ENCODE measurements at regions not wholly inside any gene's neighbourhood (a gene's known extent, or its start where the extent isn't known, plus 50 kb on each side); places are given as distances from the start of the nearest gene placed in this dataset.

DNA sequence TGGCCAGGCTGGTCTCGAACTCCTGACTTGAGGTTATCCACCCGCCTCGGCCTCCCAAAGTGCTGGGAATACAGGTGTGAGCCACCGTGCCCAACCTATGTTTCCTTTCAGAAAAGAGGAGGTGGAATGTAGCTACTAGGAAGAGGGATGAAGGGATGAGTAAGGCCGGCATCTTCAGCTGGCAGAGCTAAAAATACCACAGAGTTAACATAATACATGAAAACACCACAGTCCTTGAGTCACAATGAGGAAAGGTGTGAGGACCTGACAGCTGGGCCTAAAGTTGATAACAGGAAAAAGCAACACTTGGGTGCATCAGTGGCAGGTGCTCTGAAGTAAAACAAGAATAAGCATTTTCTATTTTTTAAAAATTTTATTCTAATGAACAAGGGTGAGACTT lies 392.2 kb downstream of the DIPK2A start (continued):
- no peak for TF ChIP-seq SP1 (IDR thresholded peaks at IDR 0.05)
- TF ChIP-seq, protein P1, sequence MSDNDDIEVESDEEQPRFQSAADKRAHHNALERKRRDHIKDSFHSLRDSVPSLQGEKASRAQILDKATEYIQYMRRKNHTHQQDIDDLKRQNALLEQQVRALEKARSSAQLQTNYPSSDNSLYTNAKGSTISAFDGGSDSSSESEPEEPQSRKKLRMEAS (IDR thresholded peaks at IDR 0.05) = no peak

GRCh38 chr3:144364737-144365136 lies 393.1 kb downstream of the DIPK2A start:
- Histone ChIP-seq H3K27ac (ENCODE audit: low read depth in 1 of 2, low read length in 2 of 2) (no peak overlapping the region), H3K9ac (ENCODE audit: low read depth in 1 of 2, low read length in 2 of 2) (no peak overlapping the region), H3K36me3 (ENCODE audit: control insufficient read depth in 4 of 4, insufficient read depth in 3 of 4, low read depth in 1 of 4, low read length in 3 of 4) (no peaks in the 10 kb centered on the region), H3K9me3 (ENCODE audit: control insufficient read depth in 4 of 4, low read length in 3 of 4) (no peaks in the 10 kb centered on the region), H3K4me3 (ENCODE audit: low read depth in 1 of 3, low read length in 3 of 3) (no peak overlapping the region), H3K27me3 (ENCODE audit: control insufficient read depth in 4 of 4, insufficient read depth in 4 of 4, low read length in 3 of 4) (no peaks in the 10 kb centered on the region), H3K4me1 (ENCODE audit: control insufficient read depth in 4 of 4, insufficient read depth in 4 of 4, low read length in 3 of 4) (no peaks in the 10 kb centered on the region)
- 89% methylated on average over 2 of the region's 2 CpGs for WGBS
- TF ChIP-seq YY1 (IDR thresholded peaks at IDR 0.05) = no peak
- TF ChIP-seq ATF3 (IDR thresholded peaks at IDR 0.05) = no peak
- no peak for TF ChIP-seq RXRA (IDR thresholded peaks at IDR 0.05)
- TF ChIP-seq RAD21 (IDR thresholded peaks at IDR 0.05) = no peak
- TF ChIP-seq, protein P2, sequence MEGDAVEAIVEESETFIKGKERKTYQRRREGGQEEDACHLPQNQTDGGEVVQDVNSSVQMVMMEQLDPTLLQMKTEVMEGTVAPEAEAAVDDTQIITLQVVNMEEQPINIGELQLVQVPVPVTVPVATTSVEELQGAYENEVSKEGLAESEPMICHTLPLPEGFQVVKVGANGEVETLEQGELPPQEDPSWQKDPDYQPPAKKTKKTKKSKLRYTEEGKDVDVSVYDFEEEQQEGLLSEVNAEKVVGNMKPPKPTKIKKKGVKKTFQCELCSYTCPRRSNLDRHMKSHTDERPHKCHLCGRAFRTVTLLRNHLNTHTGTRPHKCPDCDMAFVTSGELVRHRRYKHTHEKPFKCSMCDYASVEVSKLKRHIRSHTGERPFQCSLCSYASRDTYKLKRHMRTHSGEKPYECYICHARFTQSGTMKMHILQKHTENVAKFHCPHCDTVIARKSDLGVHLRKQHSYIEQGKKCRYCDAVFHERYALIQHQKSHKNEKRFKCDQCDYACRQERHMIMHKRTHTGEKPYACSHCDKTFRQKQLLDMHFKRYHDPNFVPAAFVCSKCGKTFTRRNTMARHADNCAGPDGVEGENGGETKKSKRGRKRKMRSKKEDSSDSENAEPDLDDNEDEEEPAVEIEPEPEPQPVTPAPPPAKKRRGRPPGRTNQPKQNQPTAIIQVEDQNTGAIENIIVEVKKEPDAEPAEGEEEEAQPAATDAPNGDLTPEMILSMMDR (IDR thresholded peaks at IDR 0.05; ENCODE audit: low read depth, low read length, missing input control) = no peak
- no peak for TF ChIP-seq HNF4G (IDR thresholded peaks at IDR 0.05)
- no peak for TF ChIP-seq SP1 (IDR thresholded peaks at IDR 0.05)
- TF ChIP-seq EGR1 (IDR thresholded peaks at IDR 0.05; ENCODE audit: low read depth in 2 of 2) = no peak
- TF ChIP-seq, protein P1 (IDR thresholded peaks at IDR 0.05) = no peak
- no peak for TF ChIP-seq HNF4A (conservative IDR thresholded peaks at IDR 0.05)
- no peak for TF ChIP-seq FOXA2 (IDR thresholded peaks at IDR 0.05)
- DNase-seq (ENCODE audit: low spot score) = no peak

DNA sequence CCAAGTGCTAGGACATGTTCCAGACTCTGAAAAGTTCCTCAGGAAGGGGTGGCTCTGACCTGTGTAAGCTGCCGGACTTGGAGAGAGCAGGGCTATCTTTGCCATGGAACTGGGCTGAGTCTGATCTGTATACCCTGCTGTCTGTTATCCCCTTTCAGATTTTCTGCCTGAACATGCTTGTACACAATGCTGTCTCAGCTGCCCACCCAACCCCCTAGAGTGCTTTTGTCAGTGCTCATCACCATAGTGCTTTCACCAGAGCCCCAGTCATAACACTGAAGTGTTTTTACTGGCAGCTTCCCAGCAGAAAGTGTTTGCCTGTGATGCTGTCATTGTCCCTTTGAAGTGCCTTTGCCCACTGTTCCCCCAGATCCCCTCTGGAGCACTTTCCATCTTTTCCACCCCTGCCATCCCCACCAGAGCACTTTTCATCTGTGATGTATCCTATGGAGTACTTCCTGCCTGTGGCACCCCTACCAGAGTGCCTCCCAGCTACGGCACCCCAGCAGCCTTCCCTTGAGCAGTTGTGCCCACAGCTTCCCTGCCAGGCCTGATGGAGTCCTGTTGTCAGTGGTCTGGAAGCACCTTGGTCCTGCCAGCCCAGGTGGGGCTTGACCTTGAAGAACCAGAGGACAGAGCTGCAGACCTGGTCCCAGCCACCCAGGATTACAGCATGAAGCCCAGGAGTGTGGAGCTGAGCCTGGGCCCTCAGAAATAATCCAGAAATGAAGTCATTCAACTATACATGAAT lies 397.7 kb downstream of the DIPK2A start:
- no peak for DNase-seq (ENCODE audit: low spot score)
- WGBS = 94% methylated on average over 2 of the region's 2 CpGs
- no peaks in the 10 kb centered on the region for H3K27me3 ChIP-seq (ENCODE audit: control insufficient read depth in 4 of 4, insufficient read depth in 4 of 4, low read length in 3 of 4)
- no peaks in the 10 kb centered on the region for H3K4me1 ChIP-seq (ENCODE audit: control insufficient read depth in 4 of 4, insufficient read depth in 4 of 4, low read length in 3 of 4)
- TF ChIP-seq EGR1 (IDR thresholded peaks at IDR 0.05; ENCODE audit: low read depth in 2 of 2) (no peak), FOXA1 (IDR thresholded peaks at IDR 0.05) (no peak)
- TF ChIP-seq, protein P3, sequence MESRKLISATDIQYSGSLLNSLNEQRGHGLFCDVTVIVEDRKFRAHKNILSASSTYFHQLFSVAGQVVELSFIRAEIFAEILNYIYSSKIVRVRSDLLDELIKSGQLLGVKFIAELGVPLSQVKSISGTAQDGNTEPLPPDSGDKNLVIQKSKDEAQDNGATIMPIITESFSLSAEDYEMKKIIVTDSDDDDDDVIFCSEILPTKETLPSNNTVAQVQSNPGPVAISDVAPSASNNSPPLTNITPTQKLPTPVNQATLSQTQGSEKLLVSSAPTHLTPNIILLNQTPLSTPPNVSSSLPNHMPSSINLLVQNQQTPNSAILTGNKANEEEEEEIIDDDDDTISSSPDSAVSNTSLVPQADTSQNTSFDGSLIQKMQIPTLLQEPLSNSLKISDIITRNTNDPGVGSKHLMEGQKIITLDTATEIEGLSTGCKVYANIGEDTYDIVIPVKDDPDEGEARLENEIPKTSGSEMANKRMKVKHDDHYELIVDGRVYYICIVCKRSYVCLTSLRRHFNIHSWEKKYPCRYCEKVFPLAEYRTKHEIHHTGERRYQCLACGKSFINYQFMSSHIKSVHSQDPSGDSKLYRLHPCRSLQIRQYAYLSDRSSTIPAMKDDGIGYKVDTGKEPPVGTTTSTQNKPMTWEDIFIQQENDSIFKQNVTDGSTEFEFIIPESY (IDR thresholded peaks at IDR 0.05) = no peak
- H3K4me3 ChIP-seq (ENCODE audit: low read depth in 1 of 3, low read length in 3 of 3) = no peak overlapping the region
- H3K9me3 ChIP-seq (ENCODE audit: control insufficient read depth in 4 of 4, low read length in 3 of 4) = no peaks in the 10 kb centered on the region
- H3K36me3 ChIP-seq (ENCODE audit: control insufficient read depth in 4 of 4, insufficient read depth in 3 of 4, low read depth in 1 of 4, low read length in 3 of 4) = no peaks in the 10 kb centered on the region
- no peak overlapping the region for H3K9ac ChIP-seq (ENCODE audit: low read depth in 1 of 2, low read length in 2 of 2)
- no peak overlapping the region for H3K27ac ChIP-seq (ENCODE audit: low read depth in 1 of 2, low read length in 2 of 2)
